Liver (tissue), 3 donors: ENCODE measurements at regions not wholly inside any gene's neighbourhood (a gene's known extent, or its start where the extent isn't known, plus 50 kb on each side); places are given as distances from the start of the nearest gene placed in this dataset.

Experiments used
- ATF3 ChIP-seq: IDR thresholded peaks from 2 replicates; pipeline ENCODE4 v1.6.1; 2016; ENCODE audit warnings: antibody characterized with exemption
- CTCF ChIP-seq: fragments of 150-350 bp; IDR thresholded peaks from 2 replicates; pipeline ENCODE4 v1.5.1; 2017; ENCODE audit warnings: improper control_type of control experiment, low read depth, low read length; ENCODE audit not compliant: missing input control
- FOXA1 ChIP-seq: IDR thresholded peaks from 2 replicates; pipeline ENCODE4 v1.6.1; 2016; ENCODE audit warnings: antibody characterized with exemption
- GABPA ChIP-seq, 2 donors: IDR thresholded peaks in 1 of 2; conservative IDR thresholded peaks in 1 of 2; 2 replicates each; pipeline ENCODE4 v1.6.1; 2016; ENCODE audit warnings: antibody characterized with exemption in 2 of 2, mild to moderate bottlenecking in 1 of 2, moderate library complexity in 1 of 2
- HNF4G ChIP-seq: IDR thresholded peaks from 2 replicates; pipeline ENCODE4 v1.6.1; 2016; ENCODE audit warnings: antibody characterized with exemption
- MAX ChIP-seq: IDR thresholded peaks from 2 replicates; pipeline ENCODE4 v1.6.1; 2016; ENCODE audit warnings: antibody characterized with exemption
- REST ChIP-seq: IDR thresholded peaks from 2 replicates; pipeline ENCODE4 v1.6.1; 2016; ENCODE audit warnings: antibody characterized with exemption, mild to moderate bottlenecking
- RXRA ChIP-seq, 2 donors: IDR thresholded peaks; 2 replicates each; pipeline ENCODE4 v1.6.1; 2017 to 2018; ENCODE audit warnings: antibody characterized with exemption in 2 of 2, mild to moderate bottlenecking in 1 of 2
- donor health status: healthy.
- donor health status: healthy.

GRCh38 chr6:56349194-56349593 lies 101.8 kb upstream of the COL21A1 start:
- no peak for TF ChIP-seq HNF4G
- no peak for TF ChIP-seq GABPA (IDR thresholded peaks at IDR 0.05 in 1 of 2, conservative IDR thresholded peaks at IDR 0.05 in 1 of 2)
- TF ChIP-seq CTCF: no peak
- no peak for TF ChIP-seq REST
- no peak for TF ChIP-seq RXRA (IDR thresholded peaks at IDR 0.05)
- TF ChIP-seq ATF3: no peak
- no peak for TF ChIP-seq FOXA1
- TF ChIP-seq MAX: no peak
